ENCODE measurements at regions not wholly inside any gene's neighbourhood (a gene's known extent, or its start where the extent isn't known, plus 50 kb on each side); places are given as distances from the start of the nearest gene placed in this dataset.
A peak's percentile ranks its signal among the peaks of the same experiment; 100 is the strongest.

DNA sequence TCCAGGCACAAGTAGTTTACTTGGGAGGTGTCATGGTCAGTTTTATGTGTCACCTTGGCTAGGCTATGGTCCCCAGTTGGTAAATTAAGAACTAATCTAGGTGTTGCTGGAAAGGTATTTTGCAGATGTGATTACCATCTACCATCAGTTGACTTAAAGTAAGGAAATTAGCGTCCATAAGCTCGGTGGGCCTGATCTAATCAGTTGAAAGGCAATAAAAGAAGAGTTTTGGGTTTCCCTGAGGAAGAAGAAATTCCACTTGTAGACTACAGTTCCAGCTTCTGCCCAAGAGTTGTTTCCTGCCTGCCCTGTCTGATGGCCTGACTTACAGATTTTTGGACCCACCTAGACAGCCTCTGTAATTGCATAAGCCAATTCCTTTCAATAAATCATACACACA is 438.7 kb upstream of the PROK2 start:
- DNase-seq (ENCODE audit: low read depth), result no peak
- no peak for TF ChIP-seq CTCF (conservative IDR thresholded peaks at IDR 0.05; ENCODE audit: low read depth, low read length)
- H3K4me3 ChIP-seq (ENCODE audit: low read depth, low read length), result no peak overlapping the region

DNA sequence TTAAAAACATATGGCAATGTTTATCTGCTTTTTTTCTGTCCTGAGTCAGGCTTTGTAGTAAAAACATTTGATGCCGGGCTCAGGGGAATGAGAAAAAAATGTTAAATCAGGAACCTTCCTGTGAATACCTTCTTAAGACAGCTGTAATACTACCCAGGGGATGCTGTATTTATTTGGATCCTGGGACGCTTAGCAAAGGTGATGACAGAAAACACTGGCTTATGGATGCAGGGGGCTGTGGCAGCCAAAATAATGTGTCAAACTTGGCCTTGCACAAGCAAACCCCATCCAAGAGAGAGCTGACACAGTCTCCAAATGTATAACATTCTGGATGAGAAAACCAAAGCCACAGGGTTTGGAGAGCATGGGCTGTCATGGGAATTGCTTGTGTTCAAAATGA is 438.2 kb upstream of the PROK2 start:
- TF ChIP-seq CTCF (conservative IDR thresholded peaks at IDR 0.05; ENCODE audit: low read depth, low read length), result no peak
- no peak overlapping the region for H3K4me3 ChIP-seq (ENCODE audit: low read depth, low read length)
- DNase-seq (ENCODE audit: low read depth), result peak; percentile 22

GRCh38 chr3:72222410-72222809 is 437.5 kb upstream of the PROK2 start:
- DNase-seq (ENCODE audit: low read depth), result no peak
- TF ChIP-seq CTCF (conservative IDR thresholded peaks at IDR 0.05; ENCODE audit: low read depth, low read length), result no peak
- H3K4me3 ChIP-seq (ENCODE audit: low read depth, low read length), result no peak overlapping the region

- no peak for TF ChIP-seq CTCF (conservative IDR thresholded peaks at IDR 0.05; ENCODE audit: low read depth, low read length)
- no peak overlapping the region for H3K4me3 ChIP-seq (ENCODE audit: low read depth, low read length)
- no peak for DNase-seq (ENCODE audit: low read depth)
These were observed 436.0 kb upstream of the PROK2 start for GRCh38 chr3:72220946-72221345.

- H3K4me3 ChIP-seq (ENCODE audit: low read depth, low read length), result no peak overlapping the region
- no peak for TF ChIP-seq CTCF (conservative IDR thresholded peaks at IDR 0.05; ENCODE audit: low read depth, low read length)
- DNase-seq (ENCODE audit: low read depth), result no peak
These were observed 434.8 kb upstream of the PROK2 start for GRCh38 chr3:72219752-72220151.

DNA sequence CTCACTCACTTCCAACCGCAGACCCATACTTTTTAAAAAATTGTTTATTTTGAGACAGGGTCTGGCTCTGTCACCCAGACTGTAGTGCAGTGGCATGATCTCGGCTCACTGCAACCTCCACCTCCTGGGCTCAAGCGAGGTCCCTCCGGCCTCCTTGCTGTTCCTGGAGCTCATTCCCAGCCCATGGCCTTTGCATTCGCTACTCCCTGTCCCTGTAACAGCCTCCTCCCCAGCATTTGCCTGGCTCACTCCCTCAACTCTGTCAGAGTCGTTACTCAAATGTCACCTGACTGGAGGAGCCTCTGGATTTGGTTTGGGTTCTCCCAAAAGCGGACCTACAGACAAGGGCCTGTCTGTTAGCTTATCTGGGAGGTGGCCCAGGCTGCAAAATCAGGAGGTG is 432.6 kb upstream of the PROK2 start:
- no peak for DNase-seq (ENCODE audit: low read depth)

More for the DNA sequence above, 432.6 kb upstream of the PROK2 start:
- H3K4me3 ChIP-seq (ENCODE audit: low read depth, low read length), result no peak overlapping the region
- TF ChIP-seq CTCF (conservative IDR thresholded peaks at IDR 0.05; ENCODE audit: low read depth, low read length), result no peak

All from choroid plexus epithelial cell (primary cell).